T-helper 1 cell treated with Interleukin-12 subunit alpha and Interleukin-12 subunit beta and Interleukin-4 antibody, amounts not matched to agents 30 μg/mL and 1 μg/mL, for 36 hours (primary cell): ENCODE measurements at regions not wholly inside any gene's neighbourhood (a gene's known extent, or its start where the extent isn't known, plus 50 kb on each side); places are given as distances from the start of the nearest gene placed in this dataset.

ENCODE experiments used
- H3K27ac Mint-ChIP-seq: one replicate; pipeline ENCODE4 v1.8.0; 2021; ENCODE audit warnings: mild to moderate bottlenecking, mixed read lengths
- H3K27me3 Mint-ChIP-seq: one replicate; pipeline ENCODE4 v1.8.0; 2021; ENCODE audit warnings: low read depth, mixed read lengths
- H3K36me3 Mint-ChIP-seq: one replicate; pipeline ENCODE4 v1.8.0; 2021; ENCODE audit warnings: low read depth, mixed read lengths
- H3K4me1 Mint-ChIP-seq: one replicate; pipeline ENCODE4 v1.8.0; 2021; ENCODE audit warnings: low read depth, mixed read lengths
- H3K4me3 Mint-ChIP-seq: one replicate; pipeline ENCODE4 v1.8.0; 2021; ENCODE audit warnings: mild to moderate bottlenecking, moderate library complexity, mixed read lengths
- H3K9me3 Mint-ChIP-seq: one replicate; pipeline ENCODE4 v1.8.0; 2021; ENCODE audit warnings: mixed read lengths

GRCh38 chr3:193871220-193871485 lies 264.8 kb upstream of the HES1 start:
- no peak overlapping the region for H3K4me3 Mint-ChIP-seq
- no peaks in the 10 kb centered on the region for H3K9me3 Mint-ChIP-seq
- H3K36me3 Mint-ChIP-seq = no peaks in the 10 kb centered on the region
- peaks cover 39% of the 10 kb centered on the region for H3K27me3 Mint-ChIP-seq
- no peak overlapping the region for H3K27ac Mint-ChIP-seq
- peaks cover 7% of the 10 kb centered on the region for H3K4me1 Mint-ChIP-seq

GRCh38 chr3:193872265-193872753 lies 263.6 kb upstream of the HES1 start:
- H3K27ac Mint-ChIP-seq = no peak overlapping the region
- H3K4me3 Mint-ChIP-seq = no peak overlapping the region
- H3K36me3 Mint-ChIP-seq = no peaks in the 10 kb centered on the region
- peaks cover 50% of the 10 kb centered on the region for H3K27me3 Mint-ChIP-seq
- H3K9me3 Mint-ChIP-seq = no peaks in the 10 kb centered on the region
- H3K4me1 Mint-ChIP-seq = peaks cover 7% of the 10 kb centered on the region

GRCh38 chr3:193873426-193874201 lies 262.3 kb upstream of the HES1 start:
- Mint-ChIP-seq H3K27ac (no peak overlapping the region), H3K9me3 (no peaks in the 10 kb centered on the region), H3K36me3 (no peaks in the 10 kb centered on the region), H3K4me1 (peaks cover 7% of the 10 kb centered on the region), H3K4me3 (no peak overlapping the region), H3K27me3 (peaks cover 42% of the 10 kb centered on the region)

- Mint-ChIP-seq H3K27ac (no peak overlapping the region), H3K27me3 (peaks cover 46% of the 10 kb centered on the region)
These were observed 261.4 kb upstream of the HES1 start for GRCh38 chr3:193874512-193874911.

GRCh38 chr3:193874997-193875593 lies 260.9 kb upstream of the HES1 start:
- Mint-ChIP-seq H3K27ac (no peak overlapping the region), H3K4me3 (no peak overlapping the region), H3K27me3 (peaks cover 49% of the 10 kb centered on the region), H3K9me3 (no peaks in the 10 kb centered on the region), H3K36me3 (no peaks in the 10 kb centered on the region), H3K4me1 (peaks cover 4% of the 10 kb centered on the region)

More at GRCh38 chr3:193874512-193874911, 261.4 kb upstream of the HES1 start:
- no peaks in the 10 kb centered on the region for H3K9me3 Mint-ChIP-seq
- H3K4me1 Mint-ChIP-seq = peaks cover 7% of the 10 kb centered on the region
- no peak overlapping the region for H3K4me3 Mint-ChIP-seq
- no peaks in the 10 kb centered on the region for H3K36me3 Mint-ChIP-seq

- Mint-ChIP-seq H3K4me1 (peaks cover 2% of the 10 kb centered on the region), H3K4me3 (no peak overlapping the region), H3K27me3 (peaks cover 44% of the 10 kb centered on the region), H3K27ac (no peak overlapping the region), H3K9me3 (no peaks in the 10 kb centered on the region), H3K36me3 (no peaks in the 10 kb centered on the region)
These were observed 260.2 kb upstream of the HES1 start for GRCh38 chr3:193875601-193876321.

GRCh38 chr3:193879099-193879863 lies 256.7 kb upstream of the HES1 start:
- Mint-ChIP-seq H3K27me3 (peaks cover 40% of the 10 kb centered on the region), H3K4me1 (no peaks in the 10 kb centered on the region), H3K27ac (no peak overlapping the region), H3K9me3 (no peaks in the 10 kb centered on the region), H3K4me3 (no peak overlapping the region), H3K36me3 (no peaks in the 10 kb centered on the region)

- Mint-ChIP-seq H3K27me3 (peaks cover 35% of the 10 kb centered on the region), H3K4me3 (no peak overlapping the region), H3K36me3 (no peaks in the 10 kb centered on the region), H3K4me1 (no peaks in the 10 kb centered on the region), H3K27ac (no peak overlapping the region), H3K9me3 (no peaks in the 10 kb centered on the region)
These were observed 256.1 kb upstream of the HES1 start for GRCh38 chr3:193879864-193880242.

GRCh38 chr3:193882091-193882490 lies 253.9 kb upstream of the HES1 start:
- H3K36me3 Mint-ChIP-seq = no peaks in the 10 kb centered on the region
- no peak overlapping the region for H3K27ac Mint-ChIP-seq
- H3K9me3 Mint-ChIP-seq = no peaks in the 10 kb centered on the region
- H3K27me3 Mint-ChIP-seq = peaks cover 22% of the 10 kb centered on the region
- no peak overlapping the region for H3K4me3 Mint-ChIP-seq
- no peaks in the 10 kb centered on the region for H3K4me1 Mint-ChIP-seq

- Mint-ChIP-seq H3K27ac (no peak overlapping the region), H3K9me3 (no peaks in the 10 kb centered on the region), H3K4me3 (no peak overlapping the region), H3K4me1 (no peaks in the 10 kb centered on the region), H3K36me3 (no peaks in the 10 kb centered on the region), H3K27me3 (peaks cover 20% of the 10 kb centered on the region)
These were observed 252.4 kb upstream of the HES1 start for GRCh38 chr3:193883551-193883950.

GRCh38 chr3:193884027-193884426 lies 251.9 kb upstream of the HES1 start:
- H3K9me3 Mint-ChIP-seq = no peaks in the 10 kb centered on the region
- H3K4me1 Mint-ChIP-seq = no peaks in the 10 kb centered on the region
- no peak overlapping the region for H3K4me3 Mint-ChIP-seq
- H3K36me3 Mint-ChIP-seq = no peaks in the 10 kb centered on the region
- peaks cover 18% of the 10 kb centered on the region for H3K27me3 Mint-ChIP-seq
- no peak overlapping the region for H3K27ac Mint-ChIP-seq

GRCh38 chr3:193884652-193885051 lies 251.3 kb upstream of the HES1 start:
- Mint-ChIP-seq H3K4me1 (no peaks in the 10 kb centered on the region), H3K27me3 (peaks cover 18% of the 10 kb centered on the region), H3K27ac (no peak overlapping the region), H3K9me3 (no peaks in the 10 kb centered on the region), H3K36me3 (no peaks in the 10 kb centered on the region), H3K4me3 (no peak overlapping the region)

- H3K4me1 Mint-ChIP-seq = no peaks in the 10 kb centered on the region
- H3K27ac Mint-ChIP-seq = no peak overlapping the region
- no peaks in the 10 kb centered on the region for H3K9me3 Mint-ChIP-seq
- no peaks in the 10 kb centered on the region for H3K36me3 Mint-ChIP-seq
- H3K4me3 Mint-ChIP-seq = no peak overlapping the region
- H3K27me3 Mint-ChIP-seq = peaks cover 16% of the 10 kb centered on the region
These were observed 250.1 kb upstream of the HES1 start for GRCh38 chr3:193885832-193886231.

GRCh38 chr3:193890016-193890897 lies 245.7 kb upstream of the HES1 start:
- Mint-ChIP-seq H3K4me1 (no peaks in the 10 kb centered on the region), H3K27ac (no peak overlapping the region), H3K27me3 (peaks cover 16% of the 10 kb centered on the region), H3K36me3 (no peaks in the 10 kb centered on the region), H3K9me3 (no peaks in the 10 kb centered on the region), H3K4me3 (no peak overlapping the region)
